H1 (cell line): ENCODE measurements at regions not wholly inside any gene's neighbourhood (a gene's known extent, or its start where the extent isn't known, plus 50 kb on each side); places are given as distances from the start of the nearest gene placed in this dataset.

Experiments used
- CTCF ChIA-PET: fragments of 300-600 bp; sonication (Branson Sonifier 250); formaldehyde crosslinking; loops from one replicate; lab custom pipeline; 2021; ENCODE audit not compliant: partially characterized antibody; lab: Charles Lee
- POLR2A ChIA-PET: fragments of 300-600 bp; sonication (Branson Sonifier 250); formaldehyde crosslinking; loops from one replicate; lab custom pipeline; 2021; ENCODE audit warnings: inconsistent platforms; ENCODE audit not compliant: partially characterized antibody; lab: Charles Lee
- DNase-seq, 2 experiments: peaks; one replicate each; pipeline versions ENCODE4 v3.0.0 to v3.0.0-alpha.2; 2010 to 2022; ENCODE audit warnings: low spot score in 2 of 2, low read depth in 1 of 2, mixed read lengths in 1 of 2
- FAIRE-seq: peaks from 2 replicates; lab custom pipeline; 2011; peaks lifted over from hg19 to GRCh38; lab: Jason Lieb, UNC
- H2AFZ ChIP-seq: 2 replicates; pipeline ENCODE4 v1.8.1; 2012; ENCODE audit warnings: low read length, inconsistent platforms
- H2AK5ac ChIP-seq: 2 replicates; pipeline ENCODE4 v1.6.1; 2013; ENCODE audit warnings: low read depth, low read length
- H2BK120ac ChIP-seq: replicated peaks from 2 replicates; pipeline ENCODE3; 2013; ENCODE audit warnings: low read depth, low read length, inconsistent platforms
- H2BK12ac ChIP-seq: 2 replicates; pipeline ENCODE4 v1.6.1; 2013; ENCODE audit warnings: low read depth, low read length
- H2BK15ac ChIP-seq: 2 replicates; pipeline ENCODE4 v1.6.1; 2013; ENCODE audit warnings: low read length
- H2BK20ac ChIP-seq: 2 replicates; pipeline ENCODE4 v1.6.1; 2013; ENCODE audit warnings: low read length
- H2BK5ac ChIP-seq: 2 replicates; pipeline ENCODE4 v1.6.1; 2013; ENCODE audit warnings: low read depth, low read length
- H3K14ac ChIP-seq: 2 replicates; pipeline ENCODE4 v1.6.1; 2013; ENCODE audit warnings: inconsistent platforms; ENCODE audit not compliant: insufficient read length
- H3K18ac ChIP-seq: 2 replicates; pipeline ENCODE4 v1.6.1; 2013; ENCODE audit warnings: low read length; ENCODE audit errors: extremely low read depth
- H3K23ac ChIP-seq: 2 replicates; pipeline ENCODE4 v1.6.1; 2013; ENCODE audit warnings: inconsistent platforms; ENCODE audit not compliant: insufficient read length
- H3K23me2 ChIP-seq: 2 replicates; pipeline ENCODE4 v1.6.1; 2013; ENCODE audit warnings: low read depth, low read length
- H3K27ac ChIP-seq: 2 replicates; pipeline ENCODE4 v1.6.1; 2011; ENCODE audit warnings: low read depth, low read length, inconsistent platforms
- H3K27me3 ChIP-seq, 4 experiments: replicated peaks in 1 of 4; 1 replicate in 1 of 4; 2 replicates in 3 of 4; pipeline versions ENCODE4 v1.6.1 to v1.8.1; 2011 to 2013; ENCODE audit warnings: low read length in 3 of 4, mild to moderate bottlenecking in 3 of 4, inconsistent platforms in 2 of 4, mixed read lengths in 2 of 4, moderate library complexity in 1 of 4; ENCODE audit not compliant: control insufficient read depth in 3 of 4, insufficient read depth in 3 of 4; ENCODE audit errors: extremely low read depth in 1 of 4
- H3K36me3 ChIP-seq, 4 experiments: 2 replicates each; pipeline versions ENCODE4 v1.6.1 to v1.8.1; 2011 to 2013; ENCODE audit warnings: mild to moderate bottlenecking in 4 of 4, low read length in 3 of 4, moderate library complexity in 2 of 4, control low read depth in 1 of 4, inconsistent platforms in 1 of 4; ENCODE audit not compliant: insufficient read depth in 4 of 4, control insufficient read depth in 2 of 4
- H3K4ac ChIP-seq: replicated peaks from 2 replicates; pipeline ENCODE3; 2013; ENCODE audit warnings: low read length, low read depth, mixed read lengths, inconsistent platforms; ENCODE audit not compliant: insufficient read length
- H3K4me1 ChIP-seq, 4 experiments: replicated peaks in 1 of 4; 1 replicate in 1 of 4; 2 replicates in 3 of 4; pipeline versions ENCODE4 v1.6.1 to v1.8.1; 2011 to 2013; ENCODE audit warnings: low read length in 3 of 4, inconsistent platforms in 2 of 4, mixed read lengths in 1 of 4; ENCODE audit not compliant: insufficient read depth in 4 of 4, control insufficient read depth in 3 of 4
- H3K4me2 ChIP-seq, 2 experiments: 2 replicates each; pipeline versions ENCODE4 v1.6.1 to v1.8.1; 2011 to 2013; ENCODE audit warnings: low read depth in 2 of 2, low read length in 2 of 2, control low read depth in 1 of 2, inconsistent platforms in 1 of 2, mild to moderate bottlenecking in 1 of 2; ENCODE audit not compliant: insufficient read depth in 1 of 2
- H3K4me3 ChIP-seq, 4 experiments: fragments of 200-600, 300-600 bp in 1 of 4; sonication (generic), shearing (Covaris generic), sonication (Bioruptor Twin) in 1 of 4; 2 replicates each; pipeline versions ENCODE4 v1.5.1 to v1.8.1; 2011 to 2016; ENCODE audit warnings: low read length in 4 of 4, low read depth in 3 of 4, control low read depth in 2 of 4, inconsistent platforms in 2 of 4, mild to moderate bottlenecking in 2 of 4, mixed read lengths in 1 of 4, moderate library complexity in 1 of 4; ENCODE audit not compliant: insufficient read depth in 2 of 4; ENCODE audit errors: extremely low read depth in 1 of 4
- H3K56ac ChIP-seq: replicated peaks from 2 replicates; pipeline ENCODE3; 2013; ENCODE audit warnings: low read depth, mild to moderate bottlenecking, mixed read lengths, low read length, inconsistent platforms; ENCODE audit not compliant: insufficient read length
- H3K79me1 ChIP-seq: 2 replicates; pipeline ENCODE4 v1.6.1; 2013; ENCODE audit warnings: low read depth, low read length, control low read depth
- H3K79me2 ChIP-seq, 2 experiments: 2 replicates each; pipeline versions ENCODE4 v1.6.1 to v1.8.1; 2012 to 2013; ENCODE audit warnings: low read length in 2 of 2, mild to moderate bottlenecking in 2 of 2, inconsistent platforms in 1 of 2; ENCODE audit not compliant: insufficient read depth in 2 of 2, control insufficient read depth in 1 of 2
- H3K9ac ChIP-seq, 4 experiments: replicated peaks in 1 of 4; 1 replicate in 1 of 4; 2 replicates in 3 of 4; pipeline versions ENCODE4 v1.6.1 to v1.8.1; 2011 to 2013; ENCODE audit warnings: low read depth in 3 of 4, low read length in 3 of 4, control low read depth in 2 of 4, mild to moderate bottlenecking in 2 of 4, moderate library complexity in 2 of 4, inconsistent platforms in 1 of 4; ENCODE audit errors: extremely low read depth in 1 of 4
- H3K9me3 ChIP-seq, 2 experiments: 2 replicates each; pipeline versions ENCODE4 v1.6.1 to v1.8.1; 2012 to 2013; ENCODE audit warnings: mild to moderate bottlenecking in 2 of 2, moderate library complexity in 2 of 2, control low read depth in 1 of 2, inconsistent platforms in 1 of 2, low read depth in 1 of 2, low read length in 1 of 2, mixed read lengths in 1 of 2; ENCODE audit not compliant: insufficient read depth in 2 of 2
- H4K20me1 ChIP-seq, 2 experiments: replicated peaks in 1 of 2; 2 replicates each; pipeline versions ENCODE3 to v1.8.1; 2011 to 2013; ENCODE audit warnings: inconsistent platforms in 2 of 2, low read length in 2 of 2, mild to moderate bottlenecking in 1 of 2; ENCODE audit not compliant: insufficient read depth in 2 of 2, control insufficient read depth in 1 of 2
- H4K5ac ChIP-seq: 2 replicates; pipeline ENCODE4 v1.6.1; 2013; ENCODE audit warnings: low read length, low read depth, mixed read lengths, inconsistent platforms; ENCODE audit not compliant: insufficient read length
- H4K8ac ChIP-seq: 2 replicates; pipeline ENCODE4 v1.8.0; 2013; ENCODE audit warnings: mild to moderate bottlenecking, moderate library complexity, low read length, inconsistent platforms; ENCODE audit not compliant: insufficient read depth; ENCODE audit errors: extremely low read depth
- H4K91ac ChIP-seq: replicated peaks from 2 replicates; pipeline ENCODE3; 2013; ENCODE audit warnings: low read length, mixed read lengths, inconsistent platforms; ENCODE audit not compliant: insufficient read length
- BACH1 ChIP-seq: IDR thresholded peaks from 2 replicates; pipeline ENCODE4 v1.6.1; 2012; ENCODE audit warnings: low read length, improper control_type of control experiment
- EGR1 ChIP-seq: IDR thresholded peaks from 2 replicates; pipeline ENCODE4 v1.6.1; 2011; ENCODE audit warnings: low read depth, low read length, borderline replicate concordance
- EZH2 ChIP-seq: fragments of 200-600 bp; sonication (generic); IDR thresholded peaks from 2 replicates; pipeline ENCODE4 v1.7.1; 2012; ENCODE audit warnings: low read depth, mild to moderate bottlenecking, moderate library complexity, low read length, inconsistent platforms; ENCODE audit not compliant: severe bottlenecking
- KDM5A ChIP-seq: fragments of 200-600 bp; IDR thresholded peaks from 2 replicates; pipeline ENCODE4 v1.7.1; 2012; ENCODE audit warnings: mild to moderate bottlenecking, low read length, inconsistent platforms, mixed read lengths
- POLR2A ChIP-seq, 2 experiments: IDR thresholded peaks; 1 replicate in 1 of 2; 2 replicates in 1 of 2; pipeline ENCODE4 v1.6.1; 2011; ENCODE audit warnings: low read depth in 2 of 2, low read length in 2 of 2, mild to moderate bottlenecking in 2 of 2; ENCODE audit errors: control extremely low read depth in 1 of 2
- RXRA ChIP-seq: IDR thresholded peaks from 2 replicates; pipeline ENCODE4 v1.6.1; 2011; ENCODE audit warnings: low read depth, mild to moderate bottlenecking, low read length, moderate library complexity; ENCODE audit not compliant: insufficient read depth
- SIN3A ChIP-seq, 2 experiments: IDR thresholded peaks in 1 of 2; conservative IDR thresholded peaks in 1 of 2; 2 replicates each; pipeline ENCODE4 v1.6.1; 2011 to 2012; ENCODE audit warnings: low read length in 2 of 2, improper control_type of control experiment in 1 of 2, low read depth in 1 of 2, mild to moderate bottlenecking in 1 of 2
- SP4 ChIP-seq: IDR thresholded peaks from 2 replicates; pipeline ENCODE4 v1.6.1; 2012; ENCODE audit warnings: low read length, inconsistent platforms
- TAF7 ChIP-seq: optimal IDR thresholded peaks from 2 replicates; pipeline ENCODE3; 2011; ENCODE audit warnings: low read depth, mild to moderate bottlenecking, inconsistent platforms, low read length, moderate library complexity, borderline replicate concordance
- TBP ChIP-seq: IDR thresholded peaks from 2 replicates; pipeline ENCODE4 v1.6.1; 2011; ENCODE audit warnings: low read depth, low read length, improper control_type of control experiment
- WGBS, 2 experiments: shearing (Covaris generic) in 1 of 2; methylation state at CpG; one replicate each; pipeline versions ENCODE4 v1.1.6 to v1.1.7; 2013 to 2015; ENCODE audit warnings: low lambda C conversion rate in 2 of 2, mixed read lengths in 2 of 2, inconsistent platforms in 1 of 2, low coverage in 1 of 2, missing lambda C conversion rate in 1 of 2; ENCODE audit not compliant: insufficient replicate concordance in 2 of 2, insufficient coverage in 1 of 2, insufficient read length in 1 of 2; ENCODE audit errors: extremely low coverage in 1 of 2, missing lambda C conversion rate in 1 of 2; 5-methylcytosine and 5-hydroxymethylcytosine counted together
- TF ChIP-seq, protein P1 (sequence below): IDR thresholded peaks from 2 replicates; pipeline ENCODE4 v1.6.1; 2011; ENCODE audit warnings: low read depth, mild to moderate bottlenecking, low read length; ENCODE audit not compliant: insufficient read depth
- TF ChIP-seq, protein P2 (sequence below), 3 experiments: IDR thresholded peaks; 1 replicate in 2 of 3; 2 replicates in 1 of 3; pipeline versions ENCODE4 v1.5.1 to v1.6.1; 2011; ENCODE audit warnings: low read length in 3 of 3, mild to moderate bottlenecking in 3 of 3, inconsistent platforms in 2 of 3, low read depth in 1 of 3, moderate library complexity in 1 of 3; ENCODE audit not compliant: insufficient read depth in 1 of 3; ENCODE audit errors: control extremely low read depth in 1 of 3

DNA sequence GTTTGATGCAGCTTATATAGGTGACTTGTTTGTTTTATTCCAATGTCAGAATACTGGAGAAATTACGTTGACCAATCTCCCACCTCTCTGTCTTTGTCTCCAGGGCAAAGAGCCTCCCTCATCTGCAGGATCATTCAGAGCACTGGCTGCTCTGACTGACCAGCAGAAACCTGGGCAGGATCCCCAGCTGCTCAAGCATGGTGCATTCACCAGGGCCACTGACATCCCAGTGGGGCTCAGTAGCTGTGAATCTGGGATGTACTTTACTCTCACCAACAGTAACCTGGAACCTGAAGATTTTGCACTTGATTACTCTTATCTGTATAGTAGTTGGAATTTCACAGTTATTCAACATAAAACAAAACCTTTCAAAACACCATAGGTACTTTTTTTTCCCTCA is 235.9 kb downstream of the ANKRD36 start:
- H4K20me1 ChIP-seq, result no peaks in the 10 kb centered on the region
- H3K79me2 ChIP-seq, result no peaks in the 10 kb centered on the region
- H3K14ac ChIP-seq, result no peak overlapping the region
- no peak overlapping the region for H4K91ac ChIP-seq
- no peak overlapping the region for H3K4me3 ChIP-seq
- no peak overlapping the region for H2BK20ac ChIP-seq
- H3K27ac ChIP-seq, result no peak overlapping the region
- H3K18ac ChIP-seq, result no peak overlapping the region
- no peak overlapping the region for H3K23ac ChIP-seq
- DNase-seq (no peak), FAIRE-seq (no peak)
- H3K4me2 ChIP-seq, result no peak overlapping the region
- H3K27me3 ChIP-seq, result no peaks in the 10 kb centered on the region
- H2BK15ac ChIP-seq, result no peak overlapping the region
- H2AK5ac ChIP-seq, result no peak overlapping the region
- no peaks in the 10 kb centered on the region for H3K79me1 ChIP-seq
- 0 out of 2 replicates have a peak overlapping the region, but pooled peaks have one; percentile 25 for H2AFZ ChIP-seq
- 94% methylated on average over 1 of the region's 1 CpG; no CpG with 5 or more reads in 1 of the 2 experiments for WGBS, 2 experiments
- H3K56ac ChIP-seq, result no peak overlapping the region
- ChIA-PET CTCF (interaction anchor here (0.5 kb wide), 1 partner anchor 11 kb away, joined by 3 read pairs; no protein-coding TSS in a partner anchor), POLR2A (interaction anchor here (1.2 to 1.4 kb wide), 2 partner anchors 11 to 316 kb away, joined by 3 to 5 read pairs; no protein-coding TSS in a partner anchor)
- H3K36me3 ChIP-seq, result no peaks in the 10 kb centered on the region
- no peak overlapping the region for H4K8ac ChIP-seq
- H3K9me3 ChIP-seq, result no peaks in the 10 kb centered on the region
- no peak overlapping the region for H2BK5ac ChIP-seq
- H2BK12ac ChIP-seq, result no peak overlapping the region
- no peak overlapping the region for H3K4ac ChIP-seq
- no peak overlapping the region for H3K9ac ChIP-seq
- no peak overlapping the region for H2BK120ac ChIP-seq
- peaks cover 0 to 3% (median 2%) of the 10 kb centered on the region in 4 experiments; a peak in 4 of 7 replicates for H3K4me1 ChIP-seq
- H4K5ac ChIP-seq, result no peak overlapping the region
- H3K23me2 ChIP-seq, result no peaks in the 10 kb centered on the region
- TF ChIP-seq KDM5A (no peak), TBP (no peak), RXRA (no peak), EZH2 (no peak), TAF7 (no peak), BACH1 (no peak), EGR1 (no peak), SP4 (no peak), SIN3A (conservative IDR thresholded peaks at IDR 0.05 in 1 of 2, IDR thresholded peaks at IDR 0.05 in 1 of 2; ENCODE audit: low read depth in 1 of 2, low read length in 2 of 2) (no peak), POLR2A (IDR thresholded peaks at IDR 0.05; ENCODE audit: control extremely low read depth in 1 of 2, low read depth in 2 of 2, low read length in 2 of 2) (no peak)
- TF ChIP-seq, protein P1, sequence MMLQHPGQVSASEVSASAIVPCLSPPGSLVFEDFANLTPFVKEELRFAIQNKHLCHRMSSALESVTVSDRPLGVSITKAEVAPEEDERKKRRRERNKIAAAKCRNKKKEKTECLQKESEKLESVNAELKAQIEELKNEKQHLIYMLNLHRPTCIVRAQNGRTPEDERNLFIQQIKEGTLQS, result no peak
- TF ChIP-seq, protein P2, sequence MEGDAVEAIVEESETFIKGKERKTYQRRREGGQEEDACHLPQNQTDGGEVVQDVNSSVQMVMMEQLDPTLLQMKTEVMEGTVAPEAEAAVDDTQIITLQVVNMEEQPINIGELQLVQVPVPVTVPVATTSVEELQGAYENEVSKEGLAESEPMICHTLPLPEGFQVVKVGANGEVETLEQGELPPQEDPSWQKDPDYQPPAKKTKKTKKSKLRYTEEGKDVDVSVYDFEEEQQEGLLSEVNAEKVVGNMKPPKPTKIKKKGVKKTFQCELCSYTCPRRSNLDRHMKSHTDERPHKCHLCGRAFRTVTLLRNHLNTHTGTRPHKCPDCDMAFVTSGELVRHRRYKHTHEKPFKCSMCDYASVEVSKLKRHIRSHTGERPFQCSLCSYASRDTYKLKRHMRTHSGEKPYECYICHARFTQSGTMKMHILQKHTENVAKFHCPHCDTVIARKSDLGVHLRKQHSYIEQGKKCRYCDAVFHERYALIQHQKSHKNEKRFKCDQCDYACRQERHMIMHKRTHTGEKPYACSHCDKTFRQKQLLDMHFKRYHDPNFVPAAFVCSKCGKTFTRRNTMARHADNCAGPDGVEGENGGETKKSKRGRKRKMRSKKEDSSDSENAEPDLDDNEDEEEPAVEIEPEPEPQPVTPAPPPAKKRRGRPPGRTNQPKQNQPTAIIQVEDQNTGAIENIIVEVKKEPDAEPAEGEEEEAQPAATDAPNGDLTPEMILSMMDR (IDR thresholded peaks at IDR 0.05; ENCODE audit: control extremely low read depth in 1 of 3, insufficient read depth in 1 of 3, low read depth in 1 of 3, low read length in 3 of 3), result no peak
